ENCODE measurements at regions not wholly inside any gene's neighbourhood (a gene's known extent, or its start where the extent isn't known, plus 50 kb on each side); places are given as distances from the start of the nearest gene placed in this dataset.

GRCh38 chr7:106561151-106561550 lies 99.8 kb downstream of the CCDC71L start:
- TF ChIP-seq, protein P1, sequence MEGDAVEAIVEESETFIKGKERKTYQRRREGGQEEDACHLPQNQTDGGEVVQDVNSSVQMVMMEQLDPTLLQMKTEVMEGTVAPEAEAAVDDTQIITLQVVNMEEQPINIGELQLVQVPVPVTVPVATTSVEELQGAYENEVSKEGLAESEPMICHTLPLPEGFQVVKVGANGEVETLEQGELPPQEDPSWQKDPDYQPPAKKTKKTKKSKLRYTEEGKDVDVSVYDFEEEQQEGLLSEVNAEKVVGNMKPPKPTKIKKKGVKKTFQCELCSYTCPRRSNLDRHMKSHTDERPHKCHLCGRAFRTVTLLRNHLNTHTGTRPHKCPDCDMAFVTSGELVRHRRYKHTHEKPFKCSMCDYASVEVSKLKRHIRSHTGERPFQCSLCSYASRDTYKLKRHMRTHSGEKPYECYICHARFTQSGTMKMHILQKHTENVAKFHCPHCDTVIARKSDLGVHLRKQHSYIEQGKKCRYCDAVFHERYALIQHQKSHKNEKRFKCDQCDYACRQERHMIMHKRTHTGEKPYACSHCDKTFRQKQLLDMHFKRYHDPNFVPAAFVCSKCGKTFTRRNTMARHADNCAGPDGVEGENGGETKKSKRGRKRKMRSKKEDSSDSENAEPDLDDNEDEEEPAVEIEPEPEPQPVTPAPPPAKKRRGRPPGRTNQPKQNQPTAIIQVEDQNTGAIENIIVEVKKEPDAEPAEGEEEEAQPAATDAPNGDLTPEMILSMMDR (IDR thresholded peaks at IDR 0.05), result no peak
- TF ChIP-seq POLR2A (IDR thresholded peaks at IDR 0.05), result no peak

Measured in sigmoid colon (tissue), 3 donors.